ENCODE measurements at regions not wholly inside any gene's neighbourhood (a gene's known extent, or its start where the extent isn't known, plus 50 kb on each side); places are given as distances from the start of the nearest gene placed in this dataset.

DNA sequence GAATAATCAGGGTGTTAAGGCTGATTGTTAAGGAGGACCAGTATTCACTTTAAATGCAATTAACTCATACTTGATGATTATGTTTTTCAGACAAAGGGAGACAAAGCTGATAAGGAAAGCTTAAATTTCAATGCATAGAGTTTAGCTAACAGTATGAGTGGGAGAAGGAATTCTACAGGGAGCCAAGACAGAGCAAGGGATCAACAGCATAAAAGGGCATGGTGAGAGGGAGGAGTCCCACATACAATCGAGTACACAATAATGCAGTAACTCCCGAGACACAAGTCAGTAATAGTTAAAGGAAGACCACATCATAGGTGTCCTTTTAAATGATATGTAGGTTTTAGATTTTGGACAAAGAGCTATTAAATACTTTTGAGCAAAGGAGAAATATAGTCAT, 191.7 kb upstream of the PTPRD start:
- no peak for TF ChIP-seq EZH2 (IDR thresholded peaks at IDR 0.05; ENCODE audit: insufficient read depth, poor library complexity, severe bottlenecking)
- no peak for TF ChIP-seq EZH2phosphoT487 (IDR thresholded peaks at IDR 0.05; ENCODE audit: insufficient read depth, low read depth)

Data from GM23248 (cell line).